ENCODE measurements at regions not wholly inside any gene's neighbourhood (a gene's known extent, or its start where the extent isn't known, plus 50 kb on each side); places are given as distances from the start of the nearest gene placed in this dataset.
"Not testable (repeated sequence)": the region's sequence is repeated elsewhere in the genome, so short reads cannot be mapped to it uniquely, and the experiment has no call there.

DNA sequence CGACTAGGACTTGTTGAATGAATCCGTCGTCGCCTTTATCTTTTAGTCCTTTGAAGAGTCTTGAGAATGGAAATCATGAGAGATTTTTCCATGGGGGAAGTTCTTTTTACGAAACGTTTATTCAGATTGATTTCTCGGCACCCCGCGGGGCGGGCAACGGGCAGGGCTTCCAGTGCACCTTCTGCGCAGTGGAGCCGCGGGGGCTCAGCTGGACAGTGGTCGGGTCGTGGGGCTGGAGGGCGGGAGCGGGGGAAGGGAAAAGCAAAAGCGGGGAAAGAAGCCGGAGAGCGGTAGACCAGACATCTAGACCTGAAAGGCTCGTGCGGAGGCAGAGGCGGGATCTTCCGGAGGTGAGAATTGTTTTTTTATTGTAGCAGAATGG lies 103.0 kb downstream of the NBPF11 start:
- H3K4me1 Mint-ChIP-seq; H3K9me3 Mint-ChIP-seq; H3K36me3 ChIP-seq (ENCODE audit: control insufficient read depth in 2 of 3, insufficient read depth in 3 of 3, low read length in 3 of 3); H3K27me3 ChIP-seq (ENCODE audit: control insufficient read depth in 2 of 2, insufficient read depth in 2 of 2, low read length in 2 of 2); H3K9me3 ChIP-seq (ENCODE audit: control insufficient read depth in 2 of 3, low read length in 3 of 3); H3K36me3 Mint-ChIP-seq; H3K27ac Mint-ChIP-seq; CTCF ChIA-PET; intact Hi-C loops (cut with micrococcal nuclease); H3K4me1 ChIP-seq (ENCODE audit: control insufficient read depth in 2 of 2, insufficient read depth in 2 of 2, low read length in 2 of 2); POLR2A ChIA-PET; H3K27ac ChIP-seq (ENCODE audit: low read depth, low read length); ATAC-seq: not testable (repeated sequence)
- H3K4me3 ChIP-seq (ENCODE audit: low read length): peak overlapping the region; percentile 30
- DNase-seq: peak in 4 of 9 donors; percentile 13 to 39 (median 18)
- H3K27me3 Mint-ChIP-seq: peaks cover 5 to 18% (median 9%) of the 10 kb centered on the region in 5 donors
- peak overlapping the region; percentile 66 to 86 (median 77) for H3K4me3 Mint-ChIP-seq

DNA sequence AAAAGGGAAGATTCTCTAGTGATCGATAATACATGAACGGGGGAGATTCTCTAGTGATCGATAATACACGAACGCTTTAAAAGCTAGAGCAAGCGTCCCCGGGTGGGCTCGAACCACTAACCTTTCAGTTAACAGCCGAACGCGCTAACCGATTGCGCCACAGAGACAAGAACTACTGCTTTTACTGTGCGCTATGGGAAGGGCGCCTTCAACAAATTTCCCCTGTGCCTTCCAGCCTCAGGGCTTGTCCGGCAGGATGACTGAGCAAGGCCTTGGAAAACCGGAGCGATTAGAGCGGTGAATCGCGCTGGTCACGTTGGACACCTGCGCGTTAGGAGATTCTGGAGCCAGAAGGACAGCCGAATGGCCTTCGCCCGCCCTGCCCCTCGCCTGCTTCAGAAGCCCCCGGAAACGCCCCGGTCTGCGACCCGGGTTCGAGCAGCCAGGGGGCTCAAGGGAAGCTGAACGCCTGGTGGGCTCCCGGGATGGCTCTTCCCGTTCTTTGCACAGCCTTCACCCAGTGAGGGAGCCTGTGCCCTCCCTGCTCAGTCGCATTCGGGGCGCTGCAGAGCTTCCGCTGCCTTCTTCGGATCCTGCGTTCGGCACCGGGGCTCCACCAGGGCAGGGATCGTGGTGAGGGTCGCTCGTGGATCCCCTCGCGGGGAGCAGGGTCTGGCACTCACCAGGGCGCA lies 103.5 kb downstream of the NBPF11 start:
- H3K27me3 ChIP-seq (ENCODE audit: control insufficient read depth in 2 of 2, insufficient read depth in 2 of 2, low read length in 2 of 2); H3K27ac Mint-ChIP-seq; H3K27ac ChIP-seq (ENCODE audit: low read depth, low read length); POLR2A ChIA-PET; intact Hi-C loops (cut with micrococcal nuclease); H3K4me1 ChIP-seq (ENCODE audit: control insufficient read depth in 2 of 2, insufficient read depth in 2 of 2, low read length in 2 of 2); CTCF ChIA-PET; H3K9me3 ChIP-seq (ENCODE audit: control insufficient read depth in 2 of 3, low read length in 3 of 3); H3K36me3 Mint-ChIP-seq; H3K36me3 ChIP-seq (ENCODE audit: control insufficient read depth in 2 of 3, insufficient read depth in 3 of 3, low read length in 3 of 3); H3K9me3 Mint-ChIP-seq; ATAC-seq; H3K4me1 Mint-ChIP-seq: not testable (repeated sequence)
- Mint-ChIP-seq H3K4me3 (peak overlapping the region; percentile 66 to 87 (median 82)), H3K27me3 (peaks cover 5 to 18% (median 9%) of the 10 kb centered on the region in 5 donors)
- peak in 2 of 9 donors; percentile 25 to 27 for DNase-seq
- H3K4me3 ChIP-seq (ENCODE audit: low read length): peak overlapping the region; percentile 30

DNA sequence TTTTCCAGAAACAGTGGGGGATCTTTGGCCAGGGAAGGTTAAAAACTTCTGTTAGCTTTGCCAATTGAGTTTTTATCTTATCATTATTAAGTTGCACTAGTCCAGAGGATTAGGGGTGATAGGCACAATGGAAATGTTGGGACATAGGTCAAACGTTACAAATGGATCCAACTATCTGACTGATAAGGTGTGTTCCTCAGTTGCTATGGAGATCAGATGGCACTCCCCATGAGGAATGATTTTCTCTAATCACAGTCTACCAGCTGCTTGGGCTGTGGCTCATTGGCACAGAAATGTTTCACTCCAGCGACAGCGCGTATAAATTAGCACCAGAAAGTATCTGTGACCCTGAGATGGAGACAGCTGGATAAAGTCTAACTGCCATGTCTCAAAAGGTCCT lies 106.2 kb downstream of the NBPF11 start:
- ATAC-seq: not testable (repeated sequence)

GRCh38 chr1:148044495-148044894 lies 107.6 kb downstream of the NBPF11 start:
- peaks cover 5 to 22% (median 9%) of the 10 kb centered on the region in 5 donors for H3K27me3 Mint-ChIP-seq
- POLR2A ChIA-PET; H3K4me1 ChIP-seq (ENCODE audit: control insufficient read depth in 2 of 2, insufficient read depth in 2 of 2, low read length in 2 of 2); H3K36me3 Mint-ChIP-seq; H3K9me3 ChIP-seq (ENCODE audit: control insufficient read depth in 2 of 3, low read length in 3 of 3); CTCF ChIA-PET; ATAC-seq; H3K4me3 ChIP-seq (ENCODE audit: low read length); H3K27ac Mint-ChIP-seq; intact Hi-C loops (cut with micrococcal nuclease); H3K27ac ChIP-seq (ENCODE audit: low read depth, low read length); H3K4me1 Mint-ChIP-seq; DNase-seq; H3K27me3 ChIP-seq (ENCODE audit: control insufficient read depth in 2 of 2, insufficient read depth in 2 of 2, low read length in 2 of 2); H3K4me3 Mint-ChIP-seq; H3K36me3 ChIP-seq (ENCODE audit: control insufficient read depth in 2 of 3, insufficient read depth in 3 of 3, low read length in 3 of 3); H3K9me3 Mint-ChIP-seq: not testable (repeated sequence)

More for the DNA sequence above, 106.2 kb downstream of the NBPF11 start:
- H3K4me3 ChIP-seq (ENCODE audit: low read length); H3K36me3 ChIP-seq (ENCODE audit: control insufficient read depth in 2 of 3, insufficient read depth in 3 of 3, low read length in 3 of 3); DNase-seq; H3K9me3 Mint-ChIP-seq; H3K4me1 Mint-ChIP-seq; POLR2A ChIA-PET; H3K27ac Mint-ChIP-seq; H3K9me3 ChIP-seq (ENCODE audit: control insufficient read depth in 2 of 3, low read length in 3 of 3); H3K4me1 ChIP-seq (ENCODE audit: control insufficient read depth in 2 of 2, insufficient read depth in 2 of 2, low read length in 2 of 2); H3K27ac ChIP-seq (ENCODE audit: low read depth, low read length); CTCF ChIA-PET; H3K27me3 ChIP-seq (ENCODE audit: control insufficient read depth in 2 of 2, insufficient read depth in 2 of 2, low read length in 2 of 2); H3K4me3 Mint-ChIP-seq; H3K36me3 Mint-ChIP-seq; intact Hi-C loops (cut with micrococcal nuclease): not testable (repeated sequence)
- H3K27me3 Mint-ChIP-seq: peaks cover 5 to 22% (median 9%) of the 10 kb centered on the region in 5 donors

All from naive thymus-derived CD4-positive, alpha-beta T cell (primary cell).